Thyroid gland (tissue), 4 donors: ENCODE measurements at regions not wholly inside any gene's neighbourhood (a gene's known extent, or its start where the extent isn't known, plus 50 kb on each side); places are given as distances from the start of the nearest gene placed in this dataset.

ENCODE experiments used
- DNase-seq, 2 donors: peaks; one replicate each; pipeline ENCODE4 v3.0.0-alpha.2; 2019
- H3K27ac ChIP-seq, 3 donors: fragments of 200-600 bp; sonication (generic); 1 replicate in 2 of 3; 2 replicates in 1 of 3; pipeline ENCODE4 v1.5.1; 2016 to 2019; ENCODE audit warnings: mild to moderate bottlenecking in 1 of 3, moderate library complexity in 1 of 3
- H3K27me3 ChIP-seq: fragments of 200-600 bp; sonication (generic); one replicate; pipeline ENCODE4 v1.5.1; 2019
- H3K36me3 ChIP-seq, 2 donors: fragments of 200-600 bp; sonication (generic); one replicate each; pipeline ENCODE4 v1.5.1; 2016 to 2019
- H3K4me1 ChIP-seq, 2 donors: fragments of 200-600 bp; sonication (generic); one replicate each; pipeline ENCODE4 v1.5.1; 2017 to 2019
- H3K4me3 ChIP-seq, 3 donors: fragments of 200-600 bp; sonication (generic); replicated peaks in 1 of 3; 1 replicate in 2 of 3; 2 replicates in 1 of 3; pipeline ENCODE4 v1.5.1; 2016; ENCODE audit warnings: mild to moderate bottlenecking in 1 of 3
- H3K9me3 ChIP-seq: fragments of 200-600 bp; sonication (generic); one replicate; pipeline ENCODE4 v1.5.1; 2017
- CTCF ChIP-seq, 6 experiments: fragments of 200-600 bp in 3 of 6; fragments of 450-650 bp in 3 of 6; sonication (generic) in 3 of 6; IDR thresholded peaks; one replicate each; pipeline ENCODE4 v1.5.1; 2016 to 2019; ENCODE audit warnings: antibody characterized with exemption in 6 of 6, mild to moderate bottlenecking in 2 of 6, inconsistent platforms in 1 of 6, moderate library complexity in 1 of 6
- POLR2A ChIP-seq, 2 donors: fragments of 450-650 bp; IDR thresholded peaks; one replicate each; pipeline ENCODE4 v1.6.1; 2017; ENCODE audit warnings: antibody characterized with exemption in 2 of 2, mild to moderate bottlenecking in 2 of 2, moderate library complexity in 1 of 2
- WGBS, 2 donors: methylation state at CpG; one replicate each; pipeline ENCODE4 v1.1.5; 2017; 5-methylcytosine and 5-hydroxymethylcytosine counted together
- intact Hi-C: fragments of 100-400 bp; cut with DNase I; formaldehyde crosslinking; loops from one replicate; pipeline ENCODE4 v1.15.1; 2023

GRCh38 chrX:69032601-69033000, 132.7 kb downstream of the PJA1 start:
- Histone ChIP-seq H3K36me3 (no peaks in the 10 kb centered on the region), H3K27me3 (no peaks in the 10 kb centered on the region), H3K4me1 (no peaks in the 10 kb centered on the region), H3K4me3 (no peak overlapping the region), H3K27ac (no peak overlapping the region), H3K9me3 (no peaks in the 10 kb centered on the region)
- no peak for TF ChIP-seq POLR2A (IDR thresholded peaks at IDR 0.05)
- TF ChIP-seq CTCF (IDR thresholded peaks at IDR 0.05), result no peak
- DNase-seq, result no peak
- no CpG with 5 or more reads among the region's 1 CpG for WGBS, 2 donors
- intact Hi-C loops, result no loop called here

GRCh38 chrX:69031971-69032391, 133.3 kb downstream of the PJA1 start:
- DNase-seq, result no peak
- Histone ChIP-seq H3K4me1 (peaks cover 0 to 5% of the 10 kb centered on the region in 2 donors), H3K36me3 (no peaks in the 10 kb centered on the region), H3K9me3 (no peaks in the 10 kb centered on the region), H3K4me3 (no peak overlapping the region), H3K27ac (no peak overlapping the region), H3K27me3 (no peaks in the 10 kb centered on the region)
- 50 to 95% methylated on average over 1 to 2 of the region's 2 CpGs for WGBS, 2 donors
- intact Hi-C loops, result no loop called here
- no peak for TF ChIP-seq POLR2A (IDR thresholded peaks at IDR 0.05)
- TF ChIP-seq CTCF (IDR thresholded peaks at IDR 0.05), result no peak

- no peaks in the 10 kb centered on the region for H3K9me3 ChIP-seq
- no peaks in the 10 kb centered on the region for H3K27me3 ChIP-seq
- intact Hi-C loops, result no loop called here
- H3K27ac ChIP-seq, result no peak overlapping the region
- no peak for DNase-seq
- H3K4me3 ChIP-seq, result no peak overlapping the region
- no peak for TF ChIP-seq CTCF (IDR thresholded peaks at IDR 0.05)
- no peak for TF ChIP-seq POLR2A (IDR thresholded peaks at IDR 0.05)
- WGBS, 2 donors, result no CpG with 5 or more reads among the region's 3 CpGs
- H3K36me3 ChIP-seq, result no peaks in the 10 kb centered on the region
- peaks cover 0 to 6% of the 10 kb centered on the region in 2 donors for H3K4me1 ChIP-seq
Observed at GRCh38 chrX:69031181-69031580, 134.1 kb downstream of the PJA1 start.

GRCh38 chrX:69029771-69030170, 135.5 kb downstream of the PJA1 start:
- intact Hi-C loops, result no loop called here
- H3K4me1 ChIP-seq, result peaks cover 4 to 11% of the 10 kb centered on the region in 2 donors
- no peaks in the 10 kb centered on the region for H3K9me3 ChIP-seq
- H3K27me3 ChIP-seq, result no peaks in the 10 kb centered on the region
- no peak overlapping the region for H3K27ac ChIP-seq
- H3K36me3 ChIP-seq, result no peaks in the 10 kb centered on the region
- no peak for TF ChIP-seq POLR2A (IDR thresholded peaks at IDR 0.05)
- TF ChIP-seq CTCF (IDR thresholded peaks at IDR 0.05), result no peak
- H3K4me3 ChIP-seq, result no peak overlapping the region
- 99 to 100% methylated on average over 7 of the region's 7 CpGs for WGBS, 2 donors
- DNase-seq, result no peak

GRCh38 chrX:69028761-69029120, 136.5 kb downstream of the PJA1 start:
- no peak for DNase-seq
- intact Hi-C loops, result no loop called here
- Histone ChIP-seq H3K4me3 (no peak overlapping the region), H3K27me3 (no peaks in the 10 kb centered on the region), H3K4me1 (peaks cover 4 to 21% of the 10 kb centered on the region in 2 donors), H3K36me3 (no peaks in the 10 kb centered on the region), H3K27ac (no peak overlapping the region), H3K9me3 (no peaks in the 10 kb centered on the region)
- TF ChIP-seq CTCF (IDR thresholded peaks at IDR 0.05) (no peak), POLR2A (IDR thresholded peaks at IDR 0.05) (no peak)
- WGBS, 2 donors, result 88 to 92% methylated on average over 1 of the region's 1 CpG
